D341Med (cell line): ENCODE measurements at regions not wholly inside any gene's neighbourhood (a gene's known extent, or its start where the extent isn't known, plus 50 kb on each side); places are given as distances from the start of the nearest gene placed in this dataset.

ENCODE experiments used
- DNase-seq: peaks from one replicate; pipeline ENCODE4 v3.0.0; 2012; ENCODE audit warnings: low spot score

- DNase-seq = no peak
Measured at GRCh38 chr3:146308682-146309081, 57.8 kb upstream of the PLSCR4 start.

GRCh38 chr3:146308222-146308621, 57.3 kb upstream of the PLSCR4 start:
- no peak for DNase-seq

- DNase-seq = no peak
Measured at GRCh38 chr3:146307456-146307725, 56.5 kb upstream of the PLSCR4 start.

- DNase-seq = no peak
Measured at GRCh38 chr3:146306656-146307455, 56.0 kb upstream of the PLSCR4 start.

GRCh38 chr3:146305808-146306423, 55.0 kb upstream of the PLSCR4 start:
- DNase-seq = no peak

- DNase-seq = no peak
Measured at GRCh38 chr3:146300768-146301167, 49.9 kb upstream of the PLSCR4 start.
